DND-41 (cell line): ENCODE measurements at regions not wholly inside any gene's neighbourhood (a gene's known extent, or its start where the extent isn't known, plus 50 kb on each side); places are given as distances from the start of the nearest gene placed in this dataset.

Experiments
- ATAC-seq: fragments of 200-7000 bp; cut with Tn5 transposase; 3 replicates; pipeline ENCODE4 v1.9.1; 2021; ENCODE audit warnings: low read depth; ENCODE audit not compliant: insufficient read depth
- DNase-seq: peaks from one replicate; pipeline ENCODE4 v3.0.0-alpha.2; 2020
- H2AFZ ChIP-seq: 2 replicates; pipeline ENCODE4 v1.6.0; 2012; ENCODE audit warnings: low read depth, low read length
- H3K27ac ChIP-seq: 2 replicates; pipeline ENCODE4 v1.5.1; 2012; ENCODE audit warnings: low read length, inconsistent platforms
- H3K27me3 ChIP-seq: fragments of 200-600 bp; sonication (generic); 2 replicates; pipeline ENCODE4 v1.6.0; 2012; ENCODE audit warnings: low read length, mild to moderate bottlenecking, inconsistent platforms; ENCODE audit not compliant: insufficient read depth, poor library complexity
- H3K36me3 ChIP-seq: 2 replicates; pipeline ENCODE4 v1.5.1; 2012; ENCODE audit warnings: low read length, inconsistent platforms; ENCODE audit not compliant: insufficient read depth
- H3K4me1 ChIP-seq: 2 replicates; pipeline ENCODE4 v1.5.1; 2012; ENCODE audit warnings: mild to moderate bottlenecking, low read length; ENCODE audit not compliant: insufficient read depth
- H3K4me2 ChIP-seq: 2 replicates; pipeline ENCODE4 v1.6.0; 2012; ENCODE audit warnings: mild to moderate bottlenecking, moderate library complexity, low read length, inconsistent platforms; ENCODE audit not compliant: insufficient read depth
- H3K4me3 ChIP-seq, 2 experiments: fragments of 200-600 bp in 1 of 2; shearing (Covaris generic) in 1 of 2; 2 replicates each; pipeline ENCODE4 v1.5.1; 2012 to 2016; ENCODE audit warnings: inconsistent platforms in 2 of 2, low read length in 2 of 2, mild to moderate bottlenecking in 2 of 2, low read depth in 1 of 2, moderate library complexity in 1 of 2
- H3K79me2 ChIP-seq: 2 replicates; pipeline ENCODE4 v1.6.0; 2012; ENCODE audit warnings: low read length, inconsistent platforms; ENCODE audit not compliant: insufficient read depth
- H3K9ac ChIP-seq: 2 replicates; pipeline ENCODE4 v1.6.0; 2012; ENCODE audit warnings: low read depth, mild to moderate bottlenecking, inconsistent platforms, low read length, moderate library complexity
- H3K9me3 ChIP-seq: 2 replicates; pipeline ENCODE4 v1.5.1; 2012; ENCODE audit warnings: low read length, moderate library complexity, mild to moderate bottlenecking, inconsistent platforms; ENCODE audit not compliant: insufficient read depth, severe bottlenecking
- H4K20me1 ChIP-seq: 2 replicates; pipeline ENCODE4 v1.6.0; 2012; ENCODE audit warnings: low read length; ENCODE audit not compliant: insufficient read depth
- EZH2 ChIP-seq: IDR thresholded peaks from 3 replicates; pipeline ENCODE4 v1.6.1; 2012; ENCODE audit warnings: borderline replicate concordance, low read depth, mild to moderate bottlenecking, moderate library complexity, low read length, inconsistent platforms; ENCODE audit not compliant: severe bottlenecking
- TF ChIP-seq, protein P1 (sequence below): IDR thresholded peaks from 2 replicates; pipeline ENCODE4 v1.5.1; 2012; ENCODE audit warnings: borderline replicate concordance, low read length, moderate library complexity, mild to moderate bottlenecking; ENCODE audit not compliant: poor library complexity, severe bottlenecking; ENCODE audit errors: extremely low read depth

DNA sequence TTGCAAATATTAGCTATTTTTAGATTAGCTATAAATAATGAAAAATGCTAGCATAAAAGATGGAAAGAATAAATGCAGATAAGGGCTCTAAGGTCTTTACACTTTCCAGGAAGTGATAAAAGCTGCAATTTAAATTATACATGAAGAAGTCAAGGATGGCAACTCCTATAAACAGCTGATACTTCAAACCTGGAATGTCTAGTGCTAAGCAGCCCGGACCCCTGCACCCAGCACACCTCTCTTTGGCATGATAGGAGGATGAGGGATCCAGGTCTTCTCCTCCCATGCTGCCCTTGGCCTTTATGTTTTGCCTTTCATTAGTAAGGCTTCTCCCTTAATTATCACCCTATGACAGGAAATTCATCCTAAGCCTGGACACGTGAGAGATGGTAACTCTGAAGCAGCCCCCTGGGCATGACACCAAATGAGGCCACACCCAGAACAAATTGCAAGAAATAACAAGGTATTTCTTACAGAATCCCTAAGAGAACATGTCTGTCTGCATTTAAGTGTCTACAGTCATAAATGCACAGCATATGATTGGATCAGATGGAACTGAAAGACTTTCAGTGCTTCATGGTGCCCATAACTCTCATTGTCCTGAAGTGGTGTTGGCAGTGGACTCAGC, 158.3 kb upstream of the PRSS1 start:
- Histone ChIP-seq H3K4me3 (no peak overlapping the region), H3K27me3 (no peaks in the 10 kb centered on the region), H2AFZ (no peak overlapping the region), H3K27ac (peak overlapping the region; percentile 51; the same call in 1 of the 2 replicates), H3K4me1 (peaks cover 51% of the 10 kb centered on the region), H3K36me3 (no peaks in the 10 kb centered on the region), H3K79me2 (no peaks in the 10 kb centered on the region), H3K9me3 (no peaks in the 10 kb centered on the region), H4K20me1 (no peaks in the 10 kb centered on the region), H3K4me2 (no peak overlapping the region), H3K9ac (no peak overlapping the region)
- ATAC-seq (no peak), DNase-seq (no peak)
- TF ChIP-seq, protein P1, sequence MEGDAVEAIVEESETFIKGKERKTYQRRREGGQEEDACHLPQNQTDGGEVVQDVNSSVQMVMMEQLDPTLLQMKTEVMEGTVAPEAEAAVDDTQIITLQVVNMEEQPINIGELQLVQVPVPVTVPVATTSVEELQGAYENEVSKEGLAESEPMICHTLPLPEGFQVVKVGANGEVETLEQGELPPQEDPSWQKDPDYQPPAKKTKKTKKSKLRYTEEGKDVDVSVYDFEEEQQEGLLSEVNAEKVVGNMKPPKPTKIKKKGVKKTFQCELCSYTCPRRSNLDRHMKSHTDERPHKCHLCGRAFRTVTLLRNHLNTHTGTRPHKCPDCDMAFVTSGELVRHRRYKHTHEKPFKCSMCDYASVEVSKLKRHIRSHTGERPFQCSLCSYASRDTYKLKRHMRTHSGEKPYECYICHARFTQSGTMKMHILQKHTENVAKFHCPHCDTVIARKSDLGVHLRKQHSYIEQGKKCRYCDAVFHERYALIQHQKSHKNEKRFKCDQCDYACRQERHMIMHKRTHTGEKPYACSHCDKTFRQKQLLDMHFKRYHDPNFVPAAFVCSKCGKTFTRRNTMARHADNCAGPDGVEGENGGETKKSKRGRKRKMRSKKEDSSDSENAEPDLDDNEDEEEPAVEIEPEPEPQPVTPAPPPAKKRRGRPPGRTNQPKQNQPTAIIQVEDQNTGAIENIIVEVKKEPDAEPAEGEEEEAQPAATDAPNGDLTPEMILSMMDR: no peak
- TF ChIP-seq EZH2: no peak

DNA sequence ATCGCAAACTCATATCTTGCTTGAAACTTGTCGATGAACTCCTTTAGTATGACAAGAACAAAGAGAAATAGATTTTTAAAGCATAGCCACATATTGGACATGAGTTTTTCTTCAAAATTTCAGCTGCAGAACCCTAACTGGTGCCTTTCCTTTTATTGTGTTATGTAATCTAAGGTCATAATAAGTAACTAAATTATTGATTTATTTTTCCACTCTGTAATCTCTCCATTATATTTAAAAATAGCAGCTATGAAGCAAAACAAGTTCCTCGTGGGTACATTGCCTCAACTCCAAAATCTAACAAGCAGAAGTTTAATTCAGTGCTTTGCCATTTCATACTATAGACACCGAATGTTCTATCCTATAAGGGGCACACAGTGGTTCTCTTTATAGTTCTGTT, 159.2 kb upstream of the PRSS1 start:
- Histone ChIP-seq H3K4me3 (no peak overlapping the region), H2AFZ (no peak overlapping the region), H3K79me2 (no peaks in the 10 kb centered on the region), H3K9ac (no peak overlapping the region), H3K4me1 (peaks cover 51% of the 10 kb centered on the region), H3K27me3 (no peaks in the 10 kb centered on the region), H3K4me2 (no peak overlapping the region), H4K20me1 (no peaks in the 10 kb centered on the region), H3K27ac (no peak overlapping the region), H3K9me3 (no peaks in the 10 kb centered on the region), H3K36me3 (no peaks in the 10 kb centered on the region)
- DNase-seq: no peak
- no peak for ATAC-seq
- TF ChIP-seq, protein P1: no peak
- no peak for TF ChIP-seq EZH2

DNA sequence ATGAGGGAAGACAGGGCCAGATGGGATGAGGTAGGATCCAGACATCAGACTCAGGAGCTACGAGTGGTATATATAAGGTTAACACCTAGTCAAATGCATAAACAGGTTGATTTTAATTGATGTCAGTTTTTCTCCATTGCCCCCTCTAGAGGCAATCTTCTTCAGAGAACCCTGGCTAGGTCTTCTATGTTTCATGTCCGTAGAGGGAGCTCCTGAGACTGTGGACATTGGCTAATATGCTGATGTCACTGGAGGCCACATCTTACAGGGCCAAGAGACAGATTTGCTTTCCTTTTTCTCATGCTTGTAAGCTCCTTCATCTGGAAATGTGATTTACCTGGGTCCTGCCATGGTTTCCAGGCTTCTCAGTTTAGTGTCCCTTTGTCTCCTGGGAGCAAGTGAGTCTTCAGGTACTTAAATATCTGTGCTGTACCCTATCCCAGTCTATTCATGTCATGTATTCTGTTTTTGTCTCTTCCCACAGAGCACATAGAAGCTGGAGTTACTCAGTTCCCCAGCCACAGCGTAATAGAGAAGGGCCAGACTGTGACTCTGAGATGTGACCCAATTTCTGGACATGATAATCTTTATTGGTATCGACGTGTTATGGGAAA, 161.6 kb upstream of the PRSS1 start:
- no peak overlapping the region for H3K4me2 ChIP-seq

More for the DNA sequence above, 161.6 kb upstream of the PRSS1 start:
- TF ChIP-seq EZH2: no peak
- TF ChIP-seq, protein P1: peak; percentile 73
- no peaks in the 10 kb centered on the region for H3K27me3 ChIP-seq
- no peaks in the 10 kb centered on the region for H3K36me3 ChIP-seq
- peak; percentile 41 for DNase-seq
- no peak overlapping the region for H2AFZ ChIP-seq
- no peaks in the 10 kb centered on the region for H3K79me2 ChIP-seq
- peak; percentile 79 for ATAC-seq
- no peaks in the 10 kb centered on the region for H4K20me1 ChIP-seq
- H3K27ac ChIP-seq: peak overlapping the region; percentile 58
- no peak overlapping the region for H3K4me3 ChIP-seq
- H3K9me3 ChIP-seq: no peaks in the 10 kb centered on the region
- H3K9ac ChIP-seq: 0 out of 2 replicates have a peak overlapping the region, but pooled peaks have one; percentile 1
- peaks cover 37% of the 10 kb centered on the region for H3K4me1 ChIP-seq
